DMS153 (cell line): ENCODE measurements at regions not wholly inside any gene's neighbourhood (a gene's known extent, or its start where the extent isn't known, plus 50 kb on each side); places are given as distances from the start of the nearest gene placed in this dataset.
"Not testable (repeated sequence)": the region's sequence is repeated elsewhere in the genome, so short reads cannot be mapped to it uniquely, and the experiment has no call there.

Experiments used
- DNase-seq: peaks from one replicate; lab custom pipeline; 2025; lab: John Stamatoyannopoulos, UW

DNA sequence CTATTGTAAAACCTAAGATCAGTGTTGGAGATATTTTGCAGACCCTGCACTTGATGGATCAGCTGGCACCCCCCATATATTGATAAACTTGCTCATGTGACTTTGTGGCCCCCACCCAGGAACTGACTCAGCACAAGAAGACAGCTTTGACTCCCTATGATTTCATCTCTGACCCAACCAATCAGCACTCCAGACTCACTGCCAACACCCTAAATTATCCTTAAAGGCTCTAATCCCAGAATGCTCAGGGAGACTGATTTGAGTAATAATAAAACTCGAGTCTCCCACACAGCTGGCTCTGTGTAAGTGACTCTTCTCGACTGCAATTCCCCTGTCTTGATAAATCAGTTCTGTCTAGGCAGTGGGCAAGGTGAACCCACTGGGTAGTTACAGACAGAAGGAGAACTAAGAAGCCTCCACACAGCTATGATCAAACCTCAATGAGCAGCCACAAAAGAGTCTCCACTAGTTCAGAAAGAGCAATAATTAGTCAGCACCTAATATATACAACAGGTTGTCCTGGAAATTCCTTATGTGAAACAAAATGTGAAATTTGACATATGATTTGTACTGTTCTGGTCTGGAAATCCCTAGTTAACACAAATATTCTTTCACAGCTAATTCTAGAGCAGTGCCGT, 52.2 kb downstream of the ACTL7B start:
- no peak for DNase-seq

DNA sequence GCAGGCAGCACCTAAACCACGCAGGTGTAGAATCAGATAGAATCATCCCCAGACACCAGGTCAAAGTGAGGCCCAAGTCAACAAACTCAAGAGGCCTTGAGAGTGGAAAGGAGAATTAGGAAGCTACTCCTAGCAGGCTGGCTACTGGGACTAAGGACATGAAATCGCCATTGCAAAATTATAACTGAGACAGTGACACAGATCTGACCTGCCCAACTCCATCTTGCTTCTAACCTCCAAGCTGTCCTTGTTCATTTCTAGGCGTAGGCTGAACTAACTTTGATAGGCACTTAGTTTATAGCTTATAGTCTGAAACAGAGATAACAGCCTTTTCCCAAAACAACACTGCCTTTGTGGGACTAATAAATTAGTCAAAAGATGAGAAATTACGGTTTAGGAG, 52.8 kb downstream of the ACTL7B start:
- no peak for DNase-seq

DNA sequence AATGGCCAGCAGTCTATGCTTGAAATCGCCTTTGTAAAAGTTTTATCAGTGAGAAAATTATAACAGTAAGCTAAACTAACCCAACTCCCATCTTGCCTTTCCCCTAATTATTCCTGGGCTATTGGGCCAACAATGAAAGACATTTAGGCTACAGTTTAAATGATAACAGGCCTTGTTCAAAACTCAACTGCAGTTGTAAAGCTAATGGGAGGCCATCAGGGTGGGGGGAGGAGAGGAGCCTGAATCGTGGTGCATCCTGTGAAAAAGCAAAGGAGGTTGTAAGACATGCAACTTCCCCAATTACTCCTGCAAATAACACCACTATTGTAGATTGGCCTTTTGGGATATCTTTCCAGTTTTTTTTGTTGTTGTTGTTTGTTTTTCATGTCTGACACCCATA, 53.8 kb downstream of the ACTL7B start:
- no peak for DNase-seq

DNA sequence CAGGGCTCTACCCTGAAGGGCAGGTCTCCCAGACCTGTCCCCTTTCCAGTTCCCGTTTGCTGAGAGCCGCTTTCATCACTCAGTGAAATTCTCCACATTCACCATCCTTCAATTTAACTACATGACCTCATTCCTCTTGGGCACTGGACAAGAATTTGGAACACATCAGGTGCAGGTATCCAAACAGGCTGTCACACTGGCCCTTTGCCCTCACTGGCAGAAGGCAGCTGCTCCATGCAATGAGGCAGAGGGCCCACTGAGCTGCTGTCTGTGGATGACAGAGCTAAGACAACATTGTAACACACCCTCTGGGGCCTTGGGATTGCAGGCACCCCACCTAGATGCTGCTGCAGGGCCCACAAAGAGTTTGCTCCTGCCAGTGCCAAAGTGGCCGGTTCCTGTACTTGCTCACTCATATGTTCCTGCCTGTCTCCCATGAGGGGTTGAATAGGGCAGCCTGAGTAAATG, 55.1 kb downstream of the ACTL7B start:
- no peak for DNase-seq

DNA sequence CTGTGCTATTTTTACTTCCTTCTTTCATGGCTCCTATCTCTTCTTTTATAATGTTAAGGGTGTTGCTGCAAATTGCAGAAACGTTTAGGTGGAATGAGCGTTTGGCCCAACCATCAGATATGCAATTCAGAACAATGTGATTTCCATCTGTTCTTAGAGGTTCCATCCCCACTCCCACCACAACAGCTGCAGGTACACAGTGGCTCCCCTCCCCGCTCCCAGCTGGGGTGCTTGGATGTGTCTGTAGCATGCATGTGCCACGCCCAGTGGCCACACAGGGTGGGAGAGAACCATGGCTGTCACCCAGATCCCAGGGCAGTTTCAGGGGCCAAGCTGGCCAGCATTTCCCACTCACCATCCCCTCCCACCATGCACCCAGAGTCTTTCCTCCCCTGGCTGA, 62.2 kb downstream of the ACTL7B start:
- no peak for DNase-seq

DNA sequence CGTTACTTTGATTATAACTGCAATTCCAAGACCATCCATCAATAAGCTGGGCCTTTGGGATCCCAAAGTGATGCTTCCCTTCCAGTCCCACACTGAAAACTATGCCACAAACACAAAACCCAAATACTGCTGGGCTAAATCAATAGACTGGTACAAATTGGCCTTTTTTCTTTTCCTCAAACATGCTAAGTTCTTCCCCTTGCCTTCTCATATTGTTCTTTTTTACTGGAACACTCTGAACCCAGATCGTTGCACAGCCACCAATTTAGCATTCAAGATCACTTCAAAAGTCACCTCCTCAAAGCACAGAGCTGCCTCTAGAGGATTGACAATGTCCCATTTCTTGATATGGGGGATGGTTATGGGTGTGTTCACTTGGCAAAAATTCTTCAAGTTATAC, 66.0 kb downstream of the ACTL7B start:
- no peak for DNase-seq

DNA sequence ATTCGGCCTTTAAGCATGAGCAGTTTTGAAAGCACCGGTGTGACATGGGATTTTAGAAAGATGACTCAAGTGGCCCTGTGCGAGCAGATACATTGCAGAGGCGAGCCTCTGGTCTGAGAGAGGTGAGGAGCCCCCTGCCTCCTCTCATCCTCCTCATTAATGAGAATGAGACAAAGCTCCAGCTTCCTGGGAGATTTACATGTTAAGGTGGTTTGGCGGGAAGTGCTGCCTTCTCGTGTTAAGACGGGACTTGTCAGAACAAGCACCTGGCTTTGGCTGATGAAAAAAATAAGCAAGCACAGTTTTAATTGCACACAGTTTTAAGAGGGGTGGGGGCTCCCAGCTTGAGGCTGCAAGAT, 68.1 kb downstream of the ACTL7B start:
- no peak for DNase-seq

DNA sequence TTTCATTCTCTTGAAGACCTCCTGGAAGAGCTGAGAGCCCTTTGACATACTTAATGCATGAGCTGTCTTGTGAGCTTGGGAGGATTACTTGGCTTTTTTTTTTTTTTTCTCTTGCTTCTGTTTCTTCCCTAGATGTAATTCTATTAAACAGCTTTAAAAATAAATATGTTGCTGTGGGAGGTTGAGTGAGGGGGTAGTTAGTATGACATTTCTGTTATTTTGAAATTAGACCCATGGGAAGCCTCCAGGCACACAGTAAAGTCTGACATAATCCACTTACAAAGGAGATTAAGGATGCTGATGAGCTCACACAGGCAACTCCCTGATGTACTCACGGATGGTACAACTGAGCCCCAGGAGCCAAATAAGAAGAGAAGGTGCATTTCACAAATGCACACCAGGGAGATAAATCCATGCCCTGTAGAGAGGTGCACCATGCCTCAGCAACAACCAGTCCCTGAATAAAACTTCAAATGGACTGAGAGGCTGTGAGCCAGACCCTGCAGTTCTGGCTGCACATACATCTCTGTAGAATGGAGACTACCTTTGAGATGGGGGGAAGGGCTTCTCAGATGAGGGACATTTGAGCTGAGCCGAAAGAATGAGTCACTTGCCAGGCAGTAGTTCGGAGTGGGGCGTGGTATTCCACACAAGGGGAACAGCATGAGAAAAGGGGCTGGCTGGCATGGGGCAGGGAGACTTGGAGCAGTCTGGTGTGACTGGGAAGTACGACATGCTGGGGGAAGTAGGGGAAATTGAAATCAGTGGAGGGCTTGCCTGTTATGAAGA, 68.7 kb downstream of the ACTL7B start:
- no peak for DNase-seq

DNA sequence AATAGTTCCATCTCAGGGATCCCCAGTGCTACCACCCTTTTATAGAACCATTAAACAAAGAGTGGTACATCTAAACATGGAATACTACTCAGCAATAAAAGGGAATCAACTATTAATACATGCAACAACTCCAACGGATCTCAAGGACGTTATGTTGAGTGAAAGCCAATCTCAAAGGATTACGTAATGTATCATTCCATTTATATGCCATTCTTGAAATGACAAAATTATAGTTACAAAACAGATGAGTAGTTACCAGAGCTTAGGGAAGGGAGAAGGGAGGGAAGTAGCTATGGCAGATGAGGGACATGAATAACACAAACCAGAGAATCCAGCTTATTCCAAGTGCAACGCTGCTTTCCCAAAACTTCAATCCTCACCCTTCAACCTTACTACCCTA, 69.5 kb downstream of the ACTL7B start:
- DNase-seq: no peak

DNA sequence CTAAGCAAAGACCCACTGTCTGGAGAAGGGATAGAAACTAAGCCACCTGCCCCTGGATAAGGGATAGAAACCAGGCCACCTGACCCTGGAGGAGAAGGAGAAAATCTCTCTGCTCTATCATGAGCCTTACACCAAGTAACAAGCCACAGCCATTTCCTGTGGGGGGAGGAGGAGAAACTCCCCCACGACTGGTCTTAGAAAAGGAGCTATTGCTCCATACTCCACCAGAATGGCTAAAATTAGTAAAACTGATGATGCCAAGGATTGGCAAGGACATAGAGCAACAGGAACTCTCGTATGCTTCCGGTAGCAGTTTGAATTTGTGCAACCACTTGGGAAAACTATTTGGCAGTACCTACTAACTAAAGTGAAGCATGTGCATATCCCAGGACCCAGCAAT, 70.8 kb downstream of the ACTL7B start:
- no peak for DNase-seq

DNA sequence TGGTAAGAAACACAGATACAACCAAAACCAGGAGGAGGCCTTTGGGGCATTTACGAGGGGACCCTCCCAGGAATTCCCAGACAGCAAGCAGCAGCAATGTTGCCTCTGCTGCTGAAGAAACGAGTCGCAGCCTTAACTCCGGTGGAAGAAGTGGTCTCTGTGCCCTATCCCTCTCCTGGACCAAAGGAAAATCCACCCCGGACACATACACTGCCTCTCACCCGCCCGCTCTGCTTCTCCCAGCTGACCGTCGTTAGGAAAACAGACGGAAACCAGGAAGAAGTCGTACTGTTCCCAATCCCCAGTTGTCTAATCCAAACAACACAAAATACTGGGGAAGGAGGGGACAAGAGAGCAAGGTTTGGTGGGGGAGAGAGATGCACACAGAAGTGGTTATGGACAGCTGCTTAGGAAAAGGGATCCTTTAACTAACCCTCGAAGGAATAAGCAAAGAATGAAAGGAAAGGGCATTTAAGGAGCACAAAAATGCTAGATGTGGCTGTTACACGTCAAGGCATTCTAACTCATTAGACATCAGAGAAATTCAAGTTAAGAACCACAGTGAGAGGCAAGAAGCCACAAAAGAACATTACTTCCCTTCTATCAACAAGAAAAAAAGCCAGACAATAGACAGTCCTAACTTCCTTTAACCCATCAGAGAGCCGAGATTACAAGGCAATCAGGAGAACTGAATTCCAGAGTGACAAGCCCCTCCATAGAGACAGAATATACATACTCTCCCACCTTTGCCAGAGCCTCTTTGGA, 71.9 kb downstream of the ACTL7B start:
- DNase-seq: no peak

DNA sequence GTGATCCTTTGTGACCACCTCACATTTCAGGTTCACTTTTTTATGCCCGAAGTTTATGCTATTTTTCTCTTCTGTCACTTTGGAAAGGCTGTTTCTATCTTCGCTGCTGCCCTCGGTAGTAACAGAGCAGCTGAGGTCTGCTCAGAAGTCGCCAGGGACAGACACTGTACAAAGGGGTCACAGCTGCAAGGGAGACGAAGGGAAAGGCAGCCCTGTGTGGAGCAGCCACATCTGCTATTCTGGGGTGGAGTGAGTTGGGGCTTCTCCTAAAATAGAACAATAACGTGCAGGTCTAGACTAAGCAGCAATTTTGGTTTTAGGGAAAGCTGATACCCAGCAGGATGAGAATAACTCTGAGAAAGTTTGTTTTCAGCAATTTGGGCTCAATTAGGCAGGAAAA, 72.5 kb downstream of the ACTL7B start:
- no peak for DNase-seq

DNA sequence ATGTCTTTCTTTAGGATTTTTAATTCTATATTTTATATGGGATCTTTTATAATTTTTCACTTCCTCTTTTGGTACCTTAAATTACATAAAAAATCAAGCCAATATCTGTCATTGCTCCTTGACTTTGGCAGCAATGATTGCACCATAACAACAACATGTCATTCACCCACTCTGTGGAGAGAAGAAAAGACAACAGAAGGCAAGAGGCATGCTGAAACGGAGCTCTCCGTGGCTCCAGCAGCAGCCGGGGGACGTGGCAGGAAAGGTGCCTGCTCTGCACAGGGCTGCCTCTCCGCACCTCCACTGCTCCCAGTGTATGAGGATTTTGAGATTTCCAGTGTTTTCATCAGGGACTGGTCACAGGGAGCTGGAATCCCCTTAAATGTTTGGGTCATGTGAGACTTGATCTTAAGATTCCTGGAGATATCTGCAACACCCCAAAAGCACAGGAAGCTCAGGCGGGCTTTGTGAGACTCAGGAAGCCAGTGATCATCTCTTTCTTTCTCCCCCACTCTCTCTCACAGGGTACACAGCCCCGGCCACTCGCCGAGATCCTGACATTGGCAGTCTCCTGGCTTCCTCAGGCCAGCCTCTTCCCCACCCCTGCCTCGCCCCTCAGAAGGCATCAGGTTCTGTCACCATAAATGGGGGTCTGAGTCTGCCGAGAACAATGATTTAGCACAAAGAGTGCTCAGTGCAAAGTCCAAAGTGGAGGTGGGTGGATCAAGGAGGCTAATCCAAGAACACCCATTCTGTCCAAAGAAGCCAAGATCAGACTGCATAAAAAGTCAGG, 74.6 kb downstream of the ACTL7B start:
- DNase-seq: no peak

DNA sequence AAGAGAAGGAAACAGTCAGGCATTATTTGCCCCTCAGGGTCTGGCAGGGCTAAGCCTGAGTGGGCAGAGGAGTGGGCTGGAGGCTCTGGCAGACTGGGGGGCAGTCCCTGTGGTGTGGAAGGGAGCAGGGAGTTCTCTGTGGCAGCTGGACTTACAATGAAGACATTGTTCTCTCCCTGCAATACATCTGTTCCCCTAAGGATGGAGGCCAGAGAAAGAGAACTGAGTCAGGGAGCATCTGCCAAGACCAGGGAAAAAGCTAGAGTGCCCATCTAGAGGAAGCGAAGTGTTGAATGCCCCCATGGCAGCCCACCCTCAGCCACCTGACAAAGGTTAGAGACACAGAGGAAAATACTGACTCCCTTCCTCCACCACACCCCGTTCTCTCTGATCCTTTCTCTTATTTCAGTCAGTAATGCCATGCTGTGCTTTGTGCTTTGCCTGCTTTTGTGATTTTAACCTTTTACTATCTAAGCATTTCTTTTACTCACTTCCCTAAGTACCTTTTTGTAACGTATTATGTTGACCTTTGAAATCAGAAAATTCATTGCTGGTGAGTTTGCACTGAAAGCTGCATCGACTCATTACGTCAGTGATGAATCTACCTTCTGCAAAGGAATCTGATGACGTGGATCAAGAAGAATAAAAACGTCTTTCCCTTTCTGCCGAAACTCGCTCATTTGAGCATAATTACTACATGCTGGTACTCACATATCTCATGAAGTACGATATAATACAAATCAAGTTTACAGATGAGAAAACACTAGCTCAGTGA, 76.0 kb downstream of the ACTL7B start:
- no peak for DNase-seq

DNA sequence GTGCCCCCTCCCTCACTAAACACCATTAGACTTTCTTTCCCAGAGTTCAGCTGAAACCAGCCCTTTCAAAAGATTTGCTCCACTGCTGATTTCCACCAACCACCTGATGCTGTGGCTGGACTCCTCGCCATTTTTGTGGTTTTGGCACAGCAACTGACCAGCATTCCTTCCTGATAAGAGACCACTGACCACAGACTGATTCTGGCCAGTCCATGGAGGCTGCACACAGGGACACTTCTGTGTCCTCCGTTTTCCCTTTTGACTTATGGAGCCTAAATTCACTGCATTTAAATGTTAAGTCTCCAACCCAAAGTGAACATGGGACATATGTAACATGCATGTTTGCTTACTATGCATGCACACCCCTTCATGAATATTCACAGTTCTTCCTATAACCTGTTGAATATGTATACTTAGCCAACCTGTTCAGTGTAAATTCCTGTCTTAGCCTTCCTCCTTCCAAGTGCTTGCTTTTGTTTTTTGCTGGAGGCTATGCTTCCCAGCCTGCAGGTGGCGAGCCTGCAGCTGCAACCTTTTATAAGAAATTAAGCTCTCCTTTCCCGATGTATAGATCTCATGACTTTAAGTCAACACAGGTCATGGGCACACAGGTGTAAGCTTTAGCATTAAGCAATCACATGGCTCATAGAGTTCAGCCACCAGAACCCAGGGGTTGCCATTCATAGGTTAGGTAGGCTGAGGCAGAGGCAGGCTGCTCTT, 78.7 kb downstream of the ACTL7B start:
- no peak for DNase-seq

DNA sequence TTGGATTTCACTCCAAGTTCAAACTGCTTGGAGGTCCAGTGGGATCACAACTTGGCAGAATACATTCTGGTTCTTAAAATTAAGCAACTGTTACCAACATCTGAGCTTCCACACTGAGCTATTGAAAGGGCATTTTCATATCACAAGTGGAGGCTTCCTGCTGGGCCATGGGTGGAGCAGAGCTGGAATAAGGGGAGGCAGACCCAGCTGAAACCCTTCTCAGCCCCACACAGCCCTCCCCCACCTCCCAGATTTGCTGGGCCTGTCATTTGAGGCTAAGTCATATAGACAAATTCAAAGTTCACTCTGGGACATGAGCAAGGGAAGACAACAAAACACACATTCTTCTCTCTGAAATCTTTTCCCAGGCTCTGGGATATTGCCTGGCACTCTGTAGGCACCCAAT, 79.9 kb downstream of the ACTL7B start:
- DNase-seq: no peak

DNA sequence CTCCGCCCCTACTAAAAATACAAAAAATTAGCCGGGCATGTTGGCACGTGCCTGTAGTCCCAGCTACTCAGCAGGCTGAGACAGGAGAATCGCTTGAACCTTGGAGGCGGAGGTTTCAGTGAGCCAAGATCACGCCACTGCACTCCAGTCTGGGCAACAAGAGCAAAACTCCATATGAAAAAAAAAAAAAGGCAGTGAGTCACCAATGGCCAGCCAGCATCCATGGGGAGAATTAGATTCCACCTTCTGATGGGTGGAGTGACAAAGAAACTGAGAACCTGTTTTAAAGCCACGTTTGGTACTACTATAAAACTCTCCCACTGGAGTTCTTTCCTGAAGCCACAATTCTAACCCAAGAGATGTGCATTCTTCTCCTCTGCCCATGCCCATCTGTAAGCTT, 81.7 kb downstream of the ACTL7B start:
- not testable (repeated sequence) for DNase-seq

DNA sequence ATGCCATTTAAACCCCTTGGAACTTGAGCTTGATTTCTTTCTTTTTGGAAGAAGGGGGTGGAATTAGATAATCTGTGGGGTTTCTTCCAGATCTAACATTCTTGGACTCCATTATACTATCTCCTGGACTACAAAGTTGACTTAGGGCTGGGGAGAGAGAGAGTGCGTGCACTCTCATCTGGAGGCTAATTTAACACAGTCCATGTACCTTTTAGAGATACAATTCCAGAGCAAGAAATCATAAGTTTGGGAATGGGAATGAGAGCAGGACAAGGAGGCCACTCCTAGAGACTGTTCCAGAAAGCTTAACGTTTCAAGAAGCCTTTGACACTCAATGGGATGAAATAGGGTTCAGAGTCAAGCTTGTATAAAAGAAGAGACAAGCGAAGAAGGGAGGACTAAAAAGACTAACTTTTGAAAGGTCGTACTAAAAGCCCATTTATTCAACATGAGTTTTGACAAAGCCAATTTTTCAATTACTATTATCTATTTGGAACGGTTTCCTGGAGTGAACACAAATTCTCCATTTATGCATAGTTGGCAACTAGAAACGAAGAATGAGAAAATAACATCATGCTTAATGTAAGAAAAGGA, 83.4 kb downstream of the ACTL7B start:
- DNase-seq: no peak

DNA sequence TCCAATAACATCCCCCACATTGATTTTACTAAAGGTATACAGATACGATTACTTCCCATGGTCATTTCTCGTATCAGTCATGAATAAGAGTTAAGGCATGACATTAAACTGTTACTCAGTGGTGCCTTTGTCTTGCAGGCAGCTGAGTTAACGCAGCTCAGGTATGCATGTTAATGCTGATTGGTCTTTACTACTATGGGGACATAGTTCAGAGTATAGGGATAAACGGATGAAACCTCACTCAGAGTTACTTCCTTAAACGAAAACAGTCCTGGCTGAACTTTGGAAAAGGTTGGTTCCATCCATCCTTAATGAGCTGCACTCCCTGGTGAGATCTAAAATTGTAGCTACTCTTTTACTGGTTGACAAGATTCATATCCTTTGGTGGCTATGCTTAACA, 87.0 kb downstream of the ACTL7B start:
- no peak for DNase-seq

DNA sequence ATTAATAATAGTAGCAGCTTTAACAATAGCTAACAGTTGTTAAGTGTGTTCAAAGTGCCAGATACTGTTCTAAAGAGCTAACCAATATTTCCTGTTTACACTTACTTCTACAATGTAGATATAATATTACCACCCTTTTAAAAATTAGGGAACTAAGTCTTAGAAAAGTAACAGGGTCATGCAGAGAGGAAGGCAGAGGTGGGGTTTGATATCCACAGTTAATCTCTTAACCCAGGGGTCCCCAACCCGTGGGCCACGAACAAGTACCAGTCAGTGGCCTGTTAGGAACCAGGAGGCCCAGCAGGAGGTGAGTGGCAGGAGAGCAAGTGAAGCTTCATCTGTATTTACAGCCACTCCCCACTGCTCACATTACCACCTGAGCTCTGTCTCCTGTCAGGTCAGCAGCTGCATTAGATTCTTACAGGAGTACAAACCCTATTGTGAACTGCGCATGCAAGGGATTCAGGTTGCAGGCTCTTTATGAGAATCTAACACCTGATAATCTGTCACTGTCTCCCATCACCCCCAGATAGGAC, 89.1 kb downstream of the ACTL7B start:
- DNase-seq: peak; percentile 84
